ENCODE measurements at regions not wholly inside any gene's neighbourhood (a gene's known extent, or its start where the extent isn't known, plus 50 kb on each side); places are given as distances from the start of the nearest gene placed in this dataset.

DNA sequence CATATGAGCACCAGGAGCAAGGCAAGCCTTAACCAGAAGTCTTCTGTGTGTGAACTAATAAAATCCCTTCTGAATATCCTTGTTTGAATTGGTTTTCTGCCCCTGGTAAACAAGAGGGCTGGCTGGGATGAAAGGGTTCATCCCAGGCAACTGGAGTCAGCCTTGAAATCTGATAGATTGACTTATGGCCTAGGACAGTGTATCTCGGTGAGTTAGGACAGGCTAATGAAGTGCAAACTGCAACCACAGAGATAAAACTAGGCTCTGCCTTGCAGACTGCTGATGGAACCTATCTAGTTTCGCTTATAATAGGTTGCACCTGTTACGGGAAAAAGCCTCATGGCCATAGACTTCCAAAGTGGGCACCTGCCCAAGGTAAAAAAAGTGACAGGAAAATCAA, 451.9 kb upstream of the NOVA1 start:
- TF ChIP-seq, protein P1, sequence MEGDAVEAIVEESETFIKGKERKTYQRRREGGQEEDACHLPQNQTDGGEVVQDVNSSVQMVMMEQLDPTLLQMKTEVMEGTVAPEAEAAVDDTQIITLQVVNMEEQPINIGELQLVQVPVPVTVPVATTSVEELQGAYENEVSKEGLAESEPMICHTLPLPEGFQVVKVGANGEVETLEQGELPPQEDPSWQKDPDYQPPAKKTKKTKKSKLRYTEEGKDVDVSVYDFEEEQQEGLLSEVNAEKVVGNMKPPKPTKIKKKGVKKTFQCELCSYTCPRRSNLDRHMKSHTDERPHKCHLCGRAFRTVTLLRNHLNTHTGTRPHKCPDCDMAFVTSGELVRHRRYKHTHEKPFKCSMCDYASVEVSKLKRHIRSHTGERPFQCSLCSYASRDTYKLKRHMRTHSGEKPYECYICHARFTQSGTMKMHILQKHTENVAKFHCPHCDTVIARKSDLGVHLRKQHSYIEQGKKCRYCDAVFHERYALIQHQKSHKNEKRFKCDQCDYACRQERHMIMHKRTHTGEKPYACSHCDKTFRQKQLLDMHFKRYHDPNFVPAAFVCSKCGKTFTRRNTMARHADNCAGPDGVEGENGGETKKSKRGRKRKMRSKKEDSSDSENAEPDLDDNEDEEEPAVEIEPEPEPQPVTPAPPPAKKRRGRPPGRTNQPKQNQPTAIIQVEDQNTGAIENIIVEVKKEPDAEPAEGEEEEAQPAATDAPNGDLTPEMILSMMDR (IDR thresholded peaks at IDR 0.05): no peak

DNA sequence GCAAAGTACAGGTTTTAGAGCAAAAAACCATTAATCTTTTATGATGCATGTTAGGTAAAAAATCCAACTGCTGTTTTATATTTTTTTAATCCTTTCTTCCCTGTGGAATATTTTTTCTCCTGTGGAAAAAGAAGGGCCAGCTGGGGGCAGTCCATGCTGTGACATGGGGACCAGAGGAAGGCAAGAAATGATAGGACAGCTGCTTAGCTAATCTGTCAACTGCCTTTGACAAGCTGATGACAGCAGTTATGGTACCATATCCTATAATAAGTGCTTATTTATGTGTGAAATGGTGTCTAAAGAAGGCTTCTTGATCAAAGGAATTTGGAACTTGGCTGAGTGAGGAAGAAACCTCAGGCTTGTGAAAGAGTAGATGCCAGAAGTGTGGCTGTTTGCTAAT, 452.4 kb upstream of the NOVA1 start:
- TF ChIP-seq, protein P1 (IDR thresholded peaks at IDR 0.05): no peak

DNA sequence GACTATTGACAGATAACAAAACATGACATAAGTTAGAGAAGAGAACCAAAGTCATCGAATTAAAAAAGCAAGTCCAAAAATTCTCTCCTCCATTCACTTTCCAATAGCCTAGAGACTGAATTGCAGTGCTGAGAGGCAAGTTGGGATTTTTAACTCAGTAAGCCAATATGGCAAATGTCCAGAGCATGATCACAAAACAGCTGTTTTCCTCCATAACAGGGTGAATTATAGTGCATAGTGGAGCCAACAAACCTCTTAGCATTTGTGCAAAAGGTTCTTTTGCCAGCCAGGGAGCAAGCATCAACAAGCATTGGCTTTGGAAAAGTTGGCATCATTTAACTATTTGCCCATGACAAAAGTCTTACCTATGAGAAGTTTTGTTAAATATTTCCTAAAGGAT, 458.8 kb upstream of the NOVA1 start:
- TF ChIP-seq, protein P1 (IDR thresholded peaks at IDR 0.05): no peak

DNA sequence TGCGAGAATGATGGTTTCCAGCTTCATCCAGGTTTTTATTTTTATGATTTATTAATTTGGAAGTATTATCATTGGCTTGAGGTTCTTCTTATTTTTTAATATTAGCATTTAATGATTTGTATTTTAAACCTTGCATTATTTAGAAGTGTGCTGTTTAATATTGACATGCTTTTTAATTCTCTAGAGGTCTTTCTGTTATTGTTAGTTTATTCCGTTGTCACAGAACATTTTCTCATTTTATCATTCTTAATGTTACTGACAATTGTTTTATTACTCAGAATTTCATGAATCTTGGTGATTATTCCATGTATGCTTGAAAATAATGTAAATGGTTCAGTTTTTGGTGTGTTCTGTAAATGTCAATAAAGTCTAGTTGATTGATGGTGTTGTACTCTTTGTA, 463.5 kb upstream of the NOVA1 start:
- TF ChIP-seq, protein P1 (IDR thresholded peaks at IDR 0.05): no peak

DNA sequence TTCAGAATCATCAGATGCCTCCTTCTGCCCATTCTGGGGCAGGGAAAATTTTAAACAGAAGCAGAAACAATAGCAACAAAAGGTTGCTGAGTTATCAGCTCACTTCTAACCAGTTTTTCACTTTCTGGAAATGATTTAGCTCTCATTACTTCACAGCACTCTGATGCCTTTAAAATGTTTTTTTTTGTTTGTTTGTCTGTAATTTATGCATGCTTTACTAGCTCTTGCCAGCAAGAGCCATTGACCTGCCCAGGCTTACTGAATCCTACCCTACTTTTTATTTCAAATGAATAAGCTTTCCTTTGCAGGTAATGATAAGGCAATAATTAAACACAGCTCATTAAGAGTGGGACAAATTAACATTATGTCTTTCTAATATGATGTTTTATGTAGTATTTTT, 466.1 kb upstream of the NOVA1 start:
- TF ChIP-seq, protein P1 (IDR thresholded peaks at IDR 0.05): no peak

DNA sequence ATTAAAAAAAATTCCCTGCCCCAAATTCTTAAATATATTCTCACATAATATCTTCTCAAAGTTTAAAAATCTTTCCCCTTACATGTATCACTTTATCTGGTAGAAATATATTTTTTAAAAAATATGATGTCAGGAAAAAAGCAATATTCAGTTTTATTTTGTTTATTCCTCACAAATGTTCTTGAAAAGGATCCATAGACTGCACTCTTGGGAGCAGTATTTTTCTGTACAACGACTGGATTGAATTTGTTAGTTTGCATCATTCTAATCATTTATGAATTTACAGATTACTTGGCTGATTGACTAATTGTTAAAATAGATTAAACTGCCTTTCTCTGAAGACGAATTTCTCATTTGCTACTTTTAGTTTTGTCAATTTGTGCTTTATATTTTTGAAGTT, 468.1 kb upstream of the NOVA1 start:
- TF ChIP-seq, protein P1 (IDR thresholded peaks at IDR 0.05): no peak

DNA sequence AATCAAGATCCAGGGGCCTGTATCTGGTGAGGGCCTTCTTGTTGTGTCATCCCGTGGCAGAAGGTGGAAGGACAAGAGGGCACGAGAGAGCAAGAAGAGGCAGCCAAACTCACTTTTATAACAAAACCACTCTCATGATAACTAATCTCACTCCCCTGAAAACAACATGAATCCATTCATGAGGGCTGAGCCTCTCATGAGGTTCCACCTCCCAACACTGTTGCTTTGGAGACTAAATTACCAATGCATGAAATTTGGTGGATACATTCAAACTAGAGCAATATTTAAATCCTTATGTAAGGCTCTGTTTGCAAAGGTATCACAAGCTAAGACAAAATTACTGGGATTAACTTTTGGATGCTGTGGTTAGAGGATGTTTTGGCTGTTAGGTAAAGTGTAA, 470.1 kb upstream of the NOVA1 start:
- TF ChIP-seq, protein P1 (IDR thresholded peaks at IDR 0.05): no peak

DNA sequence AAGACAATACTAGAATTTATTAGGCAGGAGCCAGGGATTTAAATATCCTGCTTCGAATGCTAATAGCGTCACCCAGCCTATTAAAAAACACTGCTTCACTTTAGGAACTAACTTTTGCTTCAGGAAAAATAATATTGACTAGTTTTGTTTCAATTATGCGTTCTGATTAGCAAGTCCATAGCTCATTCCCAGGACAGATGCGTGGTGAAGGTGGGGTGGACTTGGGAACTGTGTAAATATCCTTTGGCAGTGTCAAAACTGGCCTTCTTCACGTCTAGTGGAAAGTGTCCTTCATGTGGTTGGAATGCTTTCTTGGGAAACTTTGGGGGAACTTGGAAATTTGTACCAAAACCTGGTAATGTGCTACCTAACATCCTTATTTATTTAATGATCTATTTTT, 474.8 kb upstream of the NOVA1 start:
- TF ChIP-seq, protein P1 (IDR thresholded peaks at IDR 0.05): no peak

Measured in LNCAP (cell line).